ENCODE measurements at regions not wholly inside any gene's neighbourhood (a gene's known extent, or its start where the extent isn't known, plus 50 kb on each side); places are given as distances from the start of the nearest gene placed in this dataset.
A peak's percentile ranks its signal among the peaks of the same experiment; 100 is the strongest.

GRCh38 chr4:186792728-186793366 lies 69.2 kb upstream of the FAT1 start:
- ChIA-PET CTCF (ENCODE audit: low intra/inter-chr PET ratio, low total read pairs) (no interaction called here), POLR2A (interaction anchor here (1.7 kb wide), 1 partner anchor 11 kb away, joined by 5 read pairs; no protein-coding TSS in a partner anchor)
- H3K79me2 ChIP-seq (ENCODE audit: insufficient read depth, low read length), result no peaks in the 10 kb centered on the region
- H3K9me3 ChIP-seq (ENCODE audit: low read length), result no peaks in the 10 kb centered on the region
- H3K36me3 ChIP-seq (replicated peaks in 1 of 2; ENCODE audit: control insufficient read depth in 1 of 2, insufficient read depth in 2 of 2, low read length in 2 of 2), result no peaks in the 10 kb centered on the region
- WGBS (ENCODE audit: low lambda C conversion rate), result 8% methylated on average over 2 of the region's 2 CpGs
- H2AFZ ChIP-seq (ENCODE audit: low read length), result no peak overlapping the region
- H3K4me3 ChIP-seq (replicated peaks in 1 of 3; ENCODE audit: insufficient read depth in 1 of 3, low read depth in 2 of 3, low read length in 3 of 3), result no peak overlapping the region
- ATAC-seq, result no peak; the same call in 2 of the 3 replicates
- H3K9ac ChIP-seq (ENCODE audit: insufficient read depth, low read depth, low read length), result no peak overlapping the region
- H3K4me2 ChIP-seq (ENCODE audit: low read depth, low read length), result no peak overlapping the region
- H4K20me1 ChIP-seq (ENCODE audit: insufficient read depth, low read length), result no peaks in the 10 kb centered on the region
- H3K27ac ChIP-seq (ENCODE audit: extremely low read length, insufficient read depth, low read length), result no peak overlapping the region
- in situ Hi-C loops (cut with HindIII; ENCODE audit: extremely low pct_ligation_motif_present, low pct_unique_long_range_greater_than_20kb), result no loop called here
- H3K27me3 ChIP-seq (ENCODE audit: control insufficient read depth in 1 of 2, insufficient read depth in 2 of 2, low read length in 2 of 2), result no peaks in the 10 kb centered on the region
- TF ChIP-seq KAT8 (CRISPR knock-in tag; IDR thresholded peaks at IDR 0.05) (no peak), ATM (IDR thresholded peaks at IDR 0.05; ENCODE audit: borderline replicate concordance) (no peak), THAP7 (CRISPR knock-in tag; IDR thresholded peaks at IDR 0.05) (no peak), KDM5A (IDR thresholded peaks at IDR 0.05; ENCODE audit: borderline replicate concordance, low read length) (no peak), ZSCAN5A (CRISPR knock-in tag; IDR thresholded peaks at IDR 0.05; ENCODE audit: borderline replicate concordance) (no peak), RFX3 (CRISPR knock-in tag; IDR thresholded peaks at IDR 0.05) (peak; percentile 42; the same call in 1 of the 2 replicates)
- no TSS peak for BruUV-seq (replicated peaks)
- intact Hi-C loops (cut with micrococcal nuclease; ENCODE audit: unreplicated experiment), result no loop called here
- FAIRE-seq, result no peak
- H3K4me1 ChIP-seq (ENCODE audit: insufficient read depth, low read length), result peaks cover 6% of the 10 kb centered on the region; the same call in 1 of the 2 replicates
- DNase-seq (ENCODE audit: low spot score), result no peak
